ENCODE measurements at regions not wholly inside any gene's neighbourhood (a gene's known extent, or its start where the extent isn't known, plus 50 kb on each side); places are given as distances from the start of the nearest gene placed in this dataset.

GRCh38 chr3:139870000-139870675 is 64.8 kb upstream of the CLSTN2 start:
- DNase-seq (ENCODE audit: low spot score), result no peak

DNA sequence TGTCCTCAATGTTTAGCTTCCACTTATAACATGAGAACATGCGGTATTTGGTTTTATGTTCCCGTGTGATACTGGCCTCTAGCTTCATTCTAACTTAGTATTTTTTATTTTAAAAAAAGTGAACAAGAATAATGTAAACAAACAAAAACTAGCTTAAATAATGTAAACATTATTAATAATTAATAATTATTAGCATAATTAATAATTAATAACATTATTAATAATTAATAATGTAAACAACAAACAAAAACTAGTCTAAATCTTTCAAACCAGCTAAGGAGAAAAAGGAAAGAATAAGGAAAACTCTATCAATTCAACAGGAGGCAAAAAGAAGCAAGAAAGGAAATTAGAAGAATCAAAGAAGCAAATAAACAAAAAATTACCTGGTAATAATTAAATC is 66.2 kb upstream of the CLSTN2 start:
- DNase-seq (ENCODE audit: low spot score), result no peak

DNA sequence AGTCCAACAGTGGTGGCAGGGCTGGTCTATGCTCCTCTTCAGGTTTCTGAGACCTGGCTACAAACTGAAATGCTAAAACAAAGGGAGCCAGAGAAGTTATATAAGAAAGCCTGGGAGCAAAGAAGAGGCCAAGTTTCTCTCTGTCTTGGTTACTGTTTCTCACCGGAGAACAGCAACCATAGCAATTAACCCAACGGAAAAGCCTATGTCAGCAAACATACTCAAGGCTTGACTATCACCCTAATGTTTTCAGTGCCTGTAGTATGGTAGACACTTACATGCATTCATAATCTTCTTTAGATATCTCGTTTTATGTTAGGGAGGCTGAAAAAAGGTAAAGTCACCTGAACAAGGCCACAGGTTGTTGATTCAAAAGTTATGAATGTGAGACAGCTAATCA is 86.3 kb upstream of the CLSTN2 start:
- no peak for DNase-seq (ENCODE audit: low spot score)

DNA sequence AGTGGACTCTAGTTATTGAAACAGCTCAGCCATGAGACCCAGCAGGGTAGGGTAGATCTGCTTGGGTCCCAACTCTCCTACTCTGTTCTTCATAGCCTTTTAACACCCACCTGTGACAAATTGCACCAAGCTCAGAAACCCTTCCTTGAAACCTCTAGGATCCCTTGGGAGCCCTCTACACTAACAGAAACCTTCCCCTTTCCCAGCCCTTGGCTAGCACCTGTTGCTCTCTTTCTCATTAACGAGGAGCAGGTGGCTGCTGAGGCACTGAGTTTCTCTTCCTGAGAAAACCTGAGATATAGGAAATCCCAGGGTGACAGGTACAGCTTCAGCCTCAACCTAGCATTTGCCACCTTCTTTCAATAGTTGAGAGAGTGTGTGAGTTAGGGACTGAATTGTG is 88.3 kb upstream of the CLSTN2 start:
- no peak for DNase-seq (ENCODE audit: low spot score)

DNA sequence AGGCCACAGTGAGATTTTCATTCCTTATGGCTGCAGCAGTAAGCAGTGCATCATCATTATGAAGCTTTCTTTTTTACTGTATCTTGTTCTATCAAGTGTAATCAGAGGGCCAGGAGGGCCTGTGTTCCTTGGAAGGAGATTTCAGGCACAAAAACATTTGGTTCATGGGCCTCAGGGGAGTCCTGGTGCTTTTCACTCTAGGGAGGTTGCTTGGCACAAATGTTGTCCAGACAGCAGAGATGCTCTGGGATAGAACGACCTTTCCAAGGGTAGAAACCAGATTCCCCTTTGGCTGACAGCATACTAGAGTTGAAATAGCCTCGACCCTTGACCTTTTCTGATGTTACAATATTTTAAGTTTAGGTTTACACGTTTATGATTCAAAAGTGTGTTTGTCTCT is 95.3 kb upstream of the CLSTN2 start:
- no peak for DNase-seq (ENCODE audit: low spot score)

DNA sequence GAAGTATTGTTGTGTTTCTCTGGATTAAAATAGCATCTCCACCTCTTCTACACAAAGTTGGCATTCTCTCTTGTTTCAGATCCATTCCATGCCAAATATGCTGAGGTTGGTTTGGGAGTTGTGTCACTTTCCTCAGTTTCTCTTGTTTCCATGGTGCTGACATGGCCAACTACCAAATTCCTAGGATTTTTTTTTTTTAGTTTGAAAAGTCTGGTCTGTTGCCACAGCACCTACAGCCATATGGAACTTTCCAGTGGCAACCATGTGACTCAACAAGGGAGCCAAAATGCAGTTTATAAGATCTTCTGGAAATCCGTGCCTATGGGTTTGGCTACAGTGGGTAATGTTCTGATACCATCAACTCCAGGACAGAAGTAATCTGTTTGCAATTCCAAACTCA is 96.0 kb upstream of the CLSTN2 start:
- no peak for DNase-seq (ENCODE audit: low spot score)

- DNase-seq (ENCODE audit: low spot score), result no peak
Measured at GRCh38 chr3:139838269-139838957, 96.6 kb upstream of the CLSTN2 start.

DNA sequence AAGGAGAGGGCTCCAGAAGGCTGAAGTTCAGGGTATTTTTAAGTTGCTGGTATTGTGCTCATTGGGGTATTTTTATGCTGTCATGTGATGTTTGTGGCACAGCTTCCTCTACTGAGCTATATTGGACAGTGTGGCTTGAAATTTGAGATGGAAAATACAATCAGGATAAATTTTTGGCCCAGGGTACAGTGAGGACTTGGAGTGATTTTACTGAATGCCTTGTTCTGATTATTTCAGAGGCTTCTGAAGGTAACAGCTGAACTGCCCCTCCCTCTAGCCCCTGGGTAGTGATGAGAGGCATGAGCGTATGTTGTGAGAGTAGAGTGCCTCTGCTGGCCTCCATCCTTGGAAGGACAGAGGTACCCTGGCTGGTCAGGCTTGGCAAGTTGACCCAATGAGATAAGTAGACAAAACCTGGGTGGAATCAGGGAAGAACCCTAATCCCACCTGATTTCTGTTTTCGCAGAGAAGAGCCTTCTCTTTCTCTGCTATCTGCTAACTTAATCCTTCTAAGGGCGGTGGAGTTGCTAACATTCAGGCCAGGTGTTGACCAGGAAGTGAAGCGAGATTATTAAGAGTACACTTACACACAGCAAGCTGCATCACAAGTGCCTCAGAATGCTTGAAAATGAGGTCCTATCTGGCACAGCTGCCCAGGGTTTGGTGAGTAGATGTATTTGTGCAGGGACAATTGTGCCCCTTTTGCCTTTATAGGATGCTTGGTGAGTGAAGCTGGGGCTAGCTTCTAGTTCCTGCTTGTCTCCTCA is 98.1 kb upstream of the CLSTN2 start:
- DNase-seq (ENCODE audit: low spot score), result no peak

DNA sequence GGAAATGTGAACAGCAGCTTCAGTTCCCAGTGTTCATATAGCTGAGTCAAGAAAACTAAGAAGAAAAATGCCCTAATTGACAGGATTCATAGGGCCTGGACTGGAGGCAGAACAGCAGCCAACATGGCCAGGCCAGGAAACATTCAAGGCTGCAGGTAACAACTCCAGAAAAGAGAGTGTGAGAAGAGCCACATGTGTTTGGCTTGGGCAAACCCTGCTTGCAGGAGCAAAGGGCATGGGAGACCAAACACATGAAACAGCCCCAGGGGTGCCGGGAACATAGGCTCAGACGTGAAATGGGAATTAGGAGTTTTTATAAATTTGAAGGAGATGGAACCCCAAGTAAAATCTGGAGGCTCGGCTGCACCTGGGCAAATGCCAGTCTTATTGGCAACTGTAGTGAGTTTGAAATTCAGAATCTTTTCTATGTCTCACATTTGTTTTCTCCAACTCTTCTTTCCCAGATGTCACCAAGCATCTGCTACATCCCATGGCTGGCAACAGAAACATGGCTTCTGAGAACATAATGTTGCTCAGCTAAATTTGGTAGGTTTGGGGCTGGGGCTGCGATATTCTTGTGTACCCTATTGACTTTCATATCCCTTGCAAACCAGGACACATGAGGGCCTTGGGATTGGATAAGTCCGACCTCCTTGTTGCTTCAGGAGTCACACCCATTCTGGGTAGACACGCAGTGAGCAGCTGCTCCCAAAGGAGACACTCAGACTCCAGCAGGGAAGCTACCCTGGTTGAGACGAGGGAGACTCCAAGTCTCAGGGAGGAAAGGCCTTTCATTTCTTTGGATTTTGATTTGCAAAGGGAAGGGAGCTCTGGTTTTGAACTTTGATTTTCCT is 98.9 kb upstream of the CLSTN2 start:
- DNase-seq (ENCODE audit: low spot score), result no peak

DNA sequence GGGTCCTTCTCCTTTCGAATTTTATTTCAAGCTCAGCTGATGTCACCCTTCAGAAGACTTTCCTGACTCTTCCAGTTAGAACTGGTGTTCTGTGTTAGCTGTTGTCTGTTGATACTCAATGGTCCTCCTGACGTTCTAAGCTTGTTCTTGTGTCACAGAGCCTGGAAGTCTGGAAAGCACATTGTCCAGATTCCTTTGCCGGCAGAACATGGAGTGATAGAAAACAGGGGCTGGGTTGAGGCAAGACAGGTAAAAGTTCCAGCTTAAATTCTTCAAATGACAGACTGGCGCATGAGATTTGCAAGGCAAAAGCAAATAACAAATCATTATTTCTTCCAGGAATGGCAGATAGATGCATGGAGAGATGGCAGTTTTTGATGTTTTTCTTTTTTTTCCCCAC is 102.0 kb upstream of the CLSTN2 start:
- DNase-seq (ENCODE audit: low spot score), result no peak

GRCh38 chr3:139830817-139831216 is 104.2 kb upstream of the CLSTN2 start:
- DNase-seq (ENCODE audit: low spot score), result no peak

GRCh38 chr3:139827833-139828232 is 107.2 kb upstream of the CLSTN2 start:
- no peak for DNase-seq (ENCODE audit: low spot score)

GRCh38 chr3:139824864-139825263 is 110.1 kb upstream of the CLSTN2 start:
- DNase-seq (ENCODE audit: low spot score), result no peak

GRCh38 chr3:139814646-139815045 is 120.3 kb upstream of the CLSTN2 start:
- no peak for DNase-seq (ENCODE audit: low spot score)

DNA sequence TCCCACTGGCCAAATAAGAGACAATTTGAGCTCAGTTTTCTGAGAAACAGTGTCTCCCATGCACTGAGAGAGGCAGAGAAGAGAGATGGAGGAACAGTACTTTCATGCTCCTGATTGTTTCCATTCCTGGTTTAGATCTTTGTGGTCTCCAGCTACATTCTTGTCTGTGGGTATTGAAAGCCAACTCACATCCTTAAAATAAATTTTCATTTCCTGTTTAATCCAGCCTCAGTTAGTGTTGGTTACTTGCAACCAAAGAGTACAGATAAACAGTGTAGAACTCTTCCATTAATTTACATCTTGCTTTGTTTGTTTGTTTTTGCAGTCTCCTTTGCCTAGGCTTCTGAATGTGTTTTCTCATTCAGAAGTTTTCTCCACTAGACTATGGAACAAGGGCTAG is 123.7 kb upstream of the CLSTN2 start:
- DNase-seq (ENCODE audit: low spot score), result no peak

DNA sequence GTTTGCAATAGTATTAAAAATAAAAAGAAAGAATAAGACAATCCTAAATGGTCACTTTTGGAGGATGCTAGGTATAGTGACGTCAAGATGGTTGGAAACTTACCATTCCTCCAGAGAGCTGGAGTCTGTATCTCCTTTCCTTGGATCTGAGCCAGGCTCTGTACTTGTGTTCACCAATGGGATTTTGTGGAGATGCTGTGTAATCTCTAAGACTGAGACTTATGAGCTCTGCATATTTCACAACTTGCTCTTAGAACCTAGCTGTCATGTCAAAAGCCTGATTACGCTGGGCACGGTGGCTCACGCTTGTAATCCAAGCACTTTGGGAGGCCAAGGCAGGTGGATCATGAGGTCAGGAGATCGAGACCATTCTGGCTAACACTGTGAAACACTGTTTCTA is 126.8 kb upstream of the CLSTN2 start:
- DNase-seq (ENCODE audit: low spot score), result no peak

DNA sequence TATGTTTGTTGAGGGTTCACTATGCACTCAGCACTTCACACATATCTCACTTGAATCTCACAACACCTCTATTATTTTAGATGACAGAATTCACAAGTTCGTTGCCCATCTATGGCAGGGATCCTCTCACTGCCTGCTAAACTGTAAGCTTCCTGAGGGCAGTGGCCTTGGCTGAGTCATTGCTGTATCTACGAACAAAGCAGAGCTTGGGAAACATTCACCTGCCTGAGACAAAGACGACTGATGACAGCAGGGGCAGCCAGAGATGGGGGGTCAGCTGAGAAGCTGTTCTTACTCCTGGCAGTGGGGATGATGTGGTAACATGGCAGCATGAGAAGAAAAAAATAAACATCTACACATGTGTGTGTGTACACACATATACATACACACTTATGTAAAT is 125.5 kb upstream of the NMNAT3 start:
- DNase-seq (ENCODE audit: low spot score), result no peak

GRCh38 chr3:139797724-139798343 is 120.1 kb upstream of the NMNAT3 start:
- no peak for DNase-seq (ENCODE audit: low spot score)

DNA sequence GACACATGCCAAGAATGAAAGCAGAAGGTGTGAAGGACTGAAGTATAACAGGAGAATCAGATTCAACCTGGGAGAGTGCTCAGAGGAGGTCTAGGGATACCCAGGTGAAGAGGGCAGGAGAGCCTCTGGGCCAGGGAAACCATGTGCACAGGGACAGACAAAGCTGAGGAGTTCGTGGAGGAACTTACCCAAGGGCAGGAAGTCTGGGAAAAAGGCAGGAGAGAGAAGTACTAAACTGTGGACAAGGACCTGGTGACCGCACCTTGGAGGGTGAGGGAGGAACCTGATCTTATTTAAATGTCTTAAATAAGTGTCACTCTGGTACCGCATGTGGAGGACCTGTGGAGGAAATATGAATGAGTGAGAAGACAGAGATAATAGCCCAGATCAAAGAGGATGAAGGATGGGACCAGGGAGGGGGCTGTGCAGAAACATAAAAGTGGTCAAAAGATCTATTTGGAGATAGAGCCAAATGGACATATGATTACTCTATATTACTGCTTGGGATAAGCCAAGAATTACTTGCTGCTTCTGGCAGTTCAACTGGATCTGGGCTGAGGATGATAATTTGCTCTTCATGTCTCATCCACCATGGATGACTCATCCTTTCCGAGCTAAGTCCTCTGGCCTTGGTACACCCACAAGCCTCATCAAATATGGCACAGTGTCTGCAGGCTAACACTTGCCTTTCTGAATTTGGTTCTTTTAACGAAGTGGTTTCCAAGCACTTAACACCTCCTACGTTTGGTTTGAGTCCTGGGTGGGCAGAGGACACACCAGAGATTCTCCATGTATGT is 116.9 kb upstream of the NMNAT3 start:
- DNase-seq (ENCODE audit: low spot score), result no peak

DNA sequence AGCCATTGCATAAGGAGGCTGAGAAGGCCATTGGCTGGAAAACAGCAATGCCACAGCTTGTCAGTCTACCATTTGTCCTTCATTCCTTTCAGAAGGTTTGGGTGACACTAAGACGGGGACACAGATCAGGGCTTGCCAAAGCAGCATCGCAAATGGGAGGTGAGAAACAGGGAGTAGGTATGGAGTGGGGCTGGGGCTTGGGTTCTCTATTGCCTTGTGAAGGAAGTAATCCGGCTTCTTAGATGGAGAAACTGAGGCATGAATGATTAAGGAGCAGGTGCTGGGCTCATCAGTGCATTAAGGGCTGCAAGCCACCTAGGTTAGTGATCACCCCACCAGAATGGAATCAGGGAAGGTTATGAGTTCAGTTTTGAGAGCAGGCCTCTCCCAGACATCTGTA is 115.6 kb upstream of the NMNAT3 start:
- no peak for DNase-seq (ENCODE audit: low spot score)

DNA sequence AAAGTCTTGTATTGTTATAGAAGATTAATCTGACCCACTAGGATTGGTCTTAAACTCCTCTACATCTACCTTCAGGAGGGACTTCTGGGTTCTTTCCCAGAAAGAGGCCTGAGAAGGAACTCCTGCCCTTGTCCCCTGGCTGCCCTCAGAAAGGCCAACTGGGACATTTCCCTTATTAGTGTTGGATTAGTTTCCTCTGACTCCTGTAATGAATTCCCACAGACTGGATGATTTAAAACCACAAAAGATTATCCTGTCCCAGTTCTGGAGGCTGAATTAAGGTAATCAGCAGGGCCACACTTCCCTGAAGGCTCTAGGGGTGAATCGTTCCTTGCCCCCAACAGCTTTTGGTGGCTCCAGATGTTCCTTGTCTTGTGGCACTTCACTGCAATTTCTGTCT is 102.8 kb upstream of the NMNAT3 start:
- DNase-seq (ENCODE audit: low spot score), result no peak

Measured in pons (tissue), 1 donor.